K562 (cell line): ENCODE measurements at regions not wholly inside any gene's neighbourhood (a gene's known extent, or its start where the extent isn't known, plus 50 kb on each side); places are given as distances from the start of the nearest gene placed in this dataset.

Experiments
- CSDE1 ChIP-seq, 2 experiments: fragments of 450-650 bp; IDR thresholded peaks; 2 replicates each; pipeline ENCODE4 v1.6.1; 2016; ENCODE audit warnings: mild to moderate bottlenecking in 1 of 2
- ZNF318 ChIP-seq, 2 experiments: fragments of 450-650 bp; IDR thresholded peaks; 2 replicates each; pipeline ENCODE4 v1.6.1; 2016; ENCODE audit warnings: mild to moderate bottlenecking in 2 of 2, borderline replicate concordance in 1 of 2, low read depth in 1 of 2, moderate library complexity in 1 of 2

- no peak for TF ChIP-seq ZNF318 (IDR thresholded peaks at IDR 0.05; ENCODE audit: borderline replicate concordance in 1 of 2, low read depth in 1 of 2)
- TF ChIP-seq CSDE1 (IDR thresholded peaks at IDR 0.05): no peak
- TF ChIP-seq, all 486 proteins: peak for 0
Measured at GRCh38 chr18:22822024-22822423, 111.1 kb upstream of the RBBP8 start (continued).
